Common myeloid progenitor, CD34-positive (primary cell): ENCODE measurements at regions not wholly inside any gene's neighbourhood (a gene's known extent, or its start where the extent isn't known, plus 50 kb on each side); places are given as distances from the start of the nearest gene placed in this dataset.

Experiments used
- CTCF ChIA-PET: fragments of 350-600 bp; sonication (Branson Sonifier 250); formaldehyde crosslinking; loops from one replicate; lab custom pipeline; 2021; ENCODE audit warnings: antibody characterized with exemption; lab: Charles Lee
- POLR2A ChIA-PET: fragments of 350-600 bp; sonication (Branson Sonifier 250); formaldehyde crosslinking; loops from one replicate; lab custom pipeline; 2021; ENCODE audit warnings: antibody characterized with exemption; lab: Charles Lee
- DNase-seq, 3 donors: peaks; one replicate each; pipeline versions ENCODE4 v3.0.0 to v3.0.0-alpha.2; 2013
- H3K27ac ChIP-seq, 2 experiments: 1 replicate in 1 of 2; 2 replicates in 1 of 2; pipeline ENCODE4 v1.7.0; 2013; ENCODE audit warnings: inconsistent platforms in 2 of 2, low read length in 2 of 2, mild to moderate bottlenecking in 2 of 2, low read depth in 1 of 2, moderate library complexity in 1 of 2; ENCODE audit not compliant: severe bottlenecking in 2 of 2, insufficient read depth in 1 of 2, poor library complexity in 1 of 2
- H3K27me3 ChIP-seq, 5 experiments: replicated peaks in 2 of 5; 1 replicate in 3 of 5; 2 replicates in 2 of 5; pipeline versions ENCODE4 v1.6.1 to v1.7.0; 2013; ENCODE audit warnings: low read length in 4 of 5, mild to moderate bottlenecking in 2 of 5, moderate library complexity in 2 of 5, inconsistent platforms in 1 of 5; ENCODE audit not compliant: insufficient read depth in 5 of 5, control insufficient read depth in 4 of 5
- H3K36me3 ChIP-seq, 4 experiments: 1 replicate in 2 of 4; 2 replicates in 2 of 4; pipeline versions ENCODE4 v1.6.1 to v1.7.0; 2013; ENCODE audit warnings: low read length in 3 of 4, control low read depth in 1 of 4, mild to moderate bottlenecking in 1 of 4; ENCODE audit not compliant: control insufficient read depth in 4 of 4, insufficient read depth in 4 of 4
- H3K4me1 ChIP-seq, 4 experiments: 1 replicate in 3 of 4; 2 replicates in 1 of 4; pipeline versions ENCODE4 v1.6.1 to v1.7.1; 2013; ENCODE audit warnings: low read length in 3 of 4, mild to moderate bottlenecking in 3 of 4, control low read depth in 1 of 4, inconsistent platforms in 1 of 4, moderate library complexity in 1 of 4; ENCODE audit not compliant: control insufficient read depth in 4 of 4, insufficient read depth in 4 of 4; ENCODE audit errors: control extremely low read depth in 1 of 4
- H3K4me3 ChIP-seq, 7 experiments: 1 replicate in 4 of 7; 2 replicates in 3 of 7; pipeline versions ENCODE4 v1.5.1 to v1.7.0; 2013; ENCODE audit warnings: mild to moderate bottlenecking in 7 of 7, low read length in 6 of 7, moderate library complexity in 6 of 7, inconsistent platforms in 2 of 7, low read depth in 2 of 7, control low read depth in 1 of 7; ENCODE audit not compliant: insufficient read depth in 4 of 7, control insufficient read depth in 1 of 7; ENCODE audit errors: extremely low read depth in 1 of 7
- H3K9me3 ChIP-seq, 5 experiments: 1 replicate in 4 of 5; 2 replicates in 1 of 5; pipeline versions ENCODE4 v1.6.1 to v1.7.1; 2013; ENCODE audit warnings: low read length in 4 of 5, mild to moderate bottlenecking in 2 of 5, inconsistent platforms in 1 of 5, low read depth in 1 of 5, moderate library complexity in 1 of 5; ENCODE audit not compliant: control insufficient read depth in 4 of 5, insufficient read depth in 2 of 5; ENCODE audit errors: control extremely low read depth in 1 of 5
- WGBS: methylation state at CpG from one replicate; pipeline ENCODE4 v1.1.5; 2013; ENCODE audit not compliant: insufficient coverage; 5-methylcytosine and 5-hydroxymethylcytosine counted together

DNA sequence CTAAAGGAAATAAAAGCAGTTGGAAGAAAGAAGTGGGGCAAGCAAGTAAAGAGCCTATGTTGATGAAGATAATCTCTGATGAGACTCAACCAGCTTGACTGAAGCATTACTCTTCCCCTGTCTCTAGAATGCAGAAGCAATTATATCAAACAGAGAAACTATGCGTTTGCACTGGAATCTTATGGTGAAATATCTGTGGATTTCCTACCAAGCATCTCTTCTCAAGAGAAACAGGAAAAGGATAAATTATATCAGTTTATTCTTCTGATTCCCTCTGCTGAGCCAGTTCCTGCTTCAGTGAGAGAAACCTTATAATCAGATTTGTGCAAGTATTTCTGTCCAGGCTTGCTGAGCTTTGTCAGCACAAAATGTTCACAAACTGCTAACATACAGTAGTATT, 316.7 kb upstream of the SLC7A11 start:
- no peaks in the 10 kb centered on the region for H3K4me1 ChIP-seq
- ChIA-PET CTCF (no interaction called here), POLR2A (no interaction called here)
- H3K27me3 ChIP-seq: no peaks in the 10 kb centered on the region
- DNase-seq: no peak
- H3K4me3 ChIP-seq: no peak overlapping the region
- no peak overlapping the region for H3K27ac ChIP-seq
- no CpG with 5 or more reads among the region's 1 CpG for WGBS
- no peaks in the 10 kb centered on the region for H3K36me3 ChIP-seq
- no peaks in the 10 kb centered on the region for H3K9me3 ChIP-seq

DNA sequence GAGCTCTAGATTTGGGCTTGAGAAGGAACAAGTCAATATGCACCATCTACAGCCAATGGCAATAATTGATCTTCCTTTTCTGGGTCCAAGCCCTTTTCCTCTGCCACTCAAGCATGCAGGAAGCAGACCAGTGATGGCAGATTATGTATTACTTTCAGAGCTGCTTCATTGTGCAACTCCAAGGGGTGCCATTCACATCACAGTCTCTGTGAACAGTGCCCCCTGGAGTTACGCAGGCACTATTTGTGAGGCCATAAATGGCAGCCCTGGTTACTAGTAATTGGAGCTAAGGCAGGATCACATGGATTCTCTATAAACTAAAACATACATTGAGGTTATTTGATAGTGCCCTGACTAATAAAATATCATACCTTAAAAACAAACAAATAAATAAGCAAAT, 313.4 kb upstream of the SLC7A11 start:
- CTCF ChIA-PET: no interaction called here

DNA sequence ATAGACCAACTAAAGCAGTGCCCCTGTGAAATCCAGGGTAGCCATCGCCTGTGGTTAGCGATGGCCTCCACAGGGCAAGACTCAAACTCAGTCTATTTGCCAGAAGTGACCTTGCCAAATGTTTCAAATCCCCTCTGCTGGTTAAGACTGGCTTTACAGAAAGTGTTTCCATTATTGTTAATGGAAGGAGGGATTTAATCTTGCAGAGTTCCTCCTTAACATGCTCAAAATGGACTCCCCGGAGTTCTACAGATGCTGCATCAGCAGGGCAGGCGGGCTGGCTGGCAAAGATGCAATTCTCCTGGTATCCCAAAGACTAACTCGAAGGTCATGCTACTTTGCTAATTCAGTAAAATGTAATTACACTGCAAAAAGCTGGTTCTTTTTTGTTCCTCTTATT, 313.0 kb upstream of the SLC7A11 start:
- H3K27me3 ChIP-seq: no peaks in the 10 kb centered on the region
- no peak overlapping the region for H3K4me3 ChIP-seq
- H3K9me3 ChIP-seq: no peaks in the 10 kb centered on the region
- H3K4me1 ChIP-seq: no peaks in the 10 kb centered on the region
- WGBS: 87% methylated on average over 5 of the region's 5 CpGs
- no peak for DNase-seq
- H3K36me3 ChIP-seq: no peaks in the 10 kb centered on the region
- H3K27ac ChIP-seq: no peak overlapping the region
- CTCF ChIA-PET: no interaction called here
- POLR2A ChIA-PET: no interaction called here

More for the DNA sequence above, 313.4 kb upstream of the SLC7A11 start:
- Histone ChIP-seq H3K4me3 (no peak overlapping the region), H3K36me3 (no peaks in the 10 kb centered on the region), H3K27me3 (no peaks in the 10 kb centered on the region), H3K9me3 (no peaks in the 10 kb centered on the region), H3K27ac (no peak overlapping the region), H3K4me1 (no peaks in the 10 kb centered on the region)
- no CpG with 5 or more reads among the region's 1 CpG for whole genome bisulfite sequencing
- POLR2A ChIA-PET: no interaction called here
- DNase-seq: peak; percentile 4 to 7 (median 5)

DNA sequence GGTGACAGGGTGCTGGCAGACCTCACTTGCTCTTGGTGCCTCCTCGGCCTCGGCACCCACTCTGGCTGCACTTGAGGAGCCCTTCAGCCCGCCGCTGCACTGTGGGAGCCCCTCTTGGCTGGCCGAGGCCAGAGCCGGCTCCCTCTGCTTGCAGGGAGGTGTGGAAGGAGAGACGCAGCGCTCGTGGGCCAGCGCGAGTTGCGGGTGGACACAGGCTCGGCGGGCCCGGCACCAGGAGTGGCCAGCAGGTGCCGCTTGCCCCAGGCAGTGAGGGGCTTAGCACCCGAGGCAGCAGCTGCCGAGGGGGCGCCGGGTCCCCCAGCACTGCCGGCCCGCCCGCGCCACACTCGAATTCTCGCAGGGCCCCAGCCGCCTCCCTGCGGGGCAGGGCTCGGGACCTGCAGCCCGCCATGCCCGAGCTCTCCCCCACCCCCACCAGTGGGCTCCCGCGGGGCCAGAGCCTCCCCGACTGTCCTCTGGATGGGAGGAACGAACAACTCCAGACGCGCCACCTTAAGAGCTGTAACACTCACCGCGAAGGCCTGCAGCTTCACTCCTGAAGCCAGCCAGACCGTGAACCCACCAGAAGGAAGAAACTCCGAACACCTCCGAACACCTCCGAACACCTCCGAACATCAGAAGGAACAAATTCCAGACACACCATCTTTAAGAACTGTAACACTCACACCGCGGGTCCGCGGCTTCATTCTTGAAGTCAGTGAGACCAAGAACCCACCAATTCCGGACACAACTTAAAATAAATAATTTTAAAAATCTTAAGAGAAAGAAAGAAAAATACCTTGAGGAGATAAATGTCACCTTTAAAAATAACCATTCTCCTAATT, 311.1 kb upstream of the SLC7A11 start:
- DNase-seq: no peak
- H3K27me3 ChIP-seq: no peaks in the 10 kb centered on the region
- H3K4me1 ChIP-seq: no peaks in the 10 kb centered on the region
- no peaks in the 10 kb centered on the region for H3K9me3 ChIP-seq
- no peak overlapping the region for H3K4me3 ChIP-seq
- ChIA-PET CTCF (no interaction called here), POLR2A (no interaction called here)
- H3K27ac ChIP-seq: no peak overlapping the region
- H3K36me3 ChIP-seq: no peaks in the 10 kb centered on the region
- WGBS: 92% methylated on average over 36 of the region's 49 CpGs

DNA sequence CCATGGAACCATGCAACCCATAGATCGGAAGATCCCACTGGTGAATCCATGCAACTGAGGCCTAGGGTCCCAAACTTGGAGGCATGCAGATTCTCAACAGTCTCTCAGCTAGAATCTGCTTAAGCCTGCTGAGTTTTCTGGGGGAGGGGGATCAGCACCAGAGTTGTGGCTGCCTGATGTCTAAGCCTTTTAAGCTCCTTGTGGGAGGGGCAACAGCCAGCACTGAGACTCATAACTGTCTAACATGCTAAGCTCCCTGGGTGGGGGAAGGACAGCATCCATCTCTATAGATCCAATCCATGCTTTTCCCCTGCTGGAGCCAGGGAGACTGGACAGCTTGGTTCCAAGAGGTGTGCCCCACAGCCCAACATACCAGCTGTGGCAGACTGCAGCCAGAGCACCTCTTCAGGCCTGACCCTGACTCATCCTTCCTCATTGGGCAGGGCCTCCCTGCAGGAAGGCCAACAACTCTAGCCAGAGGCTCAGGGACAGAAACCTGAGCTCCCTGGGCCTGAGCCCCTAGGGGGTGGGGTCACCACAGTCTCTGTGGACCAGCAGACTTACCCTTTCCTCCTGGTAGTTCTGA, 300.1 kb upstream of the SLC7A11 start:
- DNase-seq: no peak
- Histone ChIP-seq H3K4me1 (no peaks in the 10 kb centered on the region), H3K27me3 (no peaks in the 10 kb centered on the region), H3K27ac (no peak overlapping the region), H3K9me3 (no peaks in the 10 kb centered on the region), H3K36me3 (no peaks in the 10 kb centered on the region), H3K4me3 (no peak overlapping the region)
- WGBS: 100% methylated on average over 1 of the region's 1 CpG
- ChIA-PET POLR2A (no interaction called here), CTCF (no interaction called here)

DNA sequence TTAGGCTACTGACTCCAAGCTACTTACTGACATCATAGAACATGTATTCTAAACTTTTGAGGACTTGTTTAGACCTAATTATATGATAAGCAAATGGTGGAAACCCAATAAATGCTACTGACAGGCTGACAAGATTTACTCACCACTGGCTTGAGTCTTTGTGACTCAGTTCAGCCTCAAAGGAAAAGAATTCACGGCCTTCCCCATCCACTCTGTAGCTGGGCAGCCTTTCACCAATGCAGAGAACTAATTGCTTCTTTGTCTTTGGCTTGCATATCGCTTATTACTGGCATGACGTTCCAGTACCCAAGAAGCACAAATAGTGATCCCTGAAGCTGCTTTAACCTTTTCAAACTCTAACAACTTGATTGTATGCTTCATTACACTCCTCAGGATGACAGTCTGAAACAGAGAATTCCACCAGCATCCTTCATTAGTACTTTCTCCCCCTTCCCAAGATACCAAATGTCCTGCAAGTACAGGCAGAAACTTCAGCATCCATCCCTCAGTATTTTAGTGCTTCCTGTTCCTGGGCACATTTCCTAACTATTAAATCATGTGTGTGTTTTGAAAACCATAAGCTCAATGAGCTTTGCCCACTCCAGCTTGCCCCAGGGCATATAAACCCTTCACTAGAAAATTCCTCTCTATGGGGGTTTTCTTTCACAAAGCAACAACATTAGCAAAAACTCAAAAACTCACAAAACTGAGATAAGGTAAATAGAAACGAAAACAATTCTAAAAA, 298.1 kb upstream of the SLC7A11 start:
- H3K4me1 ChIP-seq: no peaks in the 10 kb centered on the region
- no peak overlapping the region for H3K4me3 ChIP-seq
- ChIA-PET POLR2A (no interaction called here), CTCF (no interaction called here)
- H3K27ac ChIP-seq: no peak overlapping the region
- H3K36me3 ChIP-seq: no peaks in the 10 kb centered on the region
- no peaks in the 10 kb centered on the region for H3K9me3 ChIP-seq
- no peak for DNase-seq
- 80% methylated on average over 3 of the region's 4 CpGs for WGBS
- H3K27me3 ChIP-seq: no peaks in the 10 kb centered on the region

DNA sequence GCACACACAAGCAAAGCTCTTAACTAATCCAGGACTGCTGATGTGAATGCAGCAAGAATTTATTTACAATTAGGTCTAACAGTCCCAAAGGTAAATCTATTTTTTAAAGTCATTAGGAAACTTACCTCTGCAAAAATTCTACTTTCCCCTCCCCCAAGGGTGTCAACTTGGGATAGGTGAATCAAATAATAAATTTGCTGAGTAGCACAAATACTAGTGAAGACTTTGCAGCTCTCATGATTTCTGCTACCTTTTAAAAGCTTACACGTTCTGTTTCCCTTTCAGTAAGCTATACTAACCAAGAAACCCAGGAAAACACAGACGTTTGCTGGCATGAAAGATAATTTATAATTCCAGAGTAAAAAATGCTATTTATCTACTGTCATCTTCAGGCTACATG, 296.6 kb upstream of the SLC7A11 start:
- no peak overlapping the region for H3K27ac ChIP-seq
- H3K9me3 ChIP-seq: no peaks in the 10 kb centered on the region
- no peak for DNase-seq
- CTCF ChIA-PET: no interaction called here
- POLR2A ChIA-PET: no interaction called here
- H3K27me3 ChIP-seq: no peaks in the 10 kb centered on the region
- H3K36me3 ChIP-seq: no peaks in the 10 kb centered on the region
- no peaks in the 10 kb centered on the region for H3K4me1 ChIP-seq
- WGBS: no CpG with 5 or more reads among the region's 2 CpGs
- no peak overlapping the region for H3K4me3 ChIP-seq
